NK-92 treated with Interleukin-12 subunit alpha and Interleukin-12 subunit beta, amount 100 ng/mL, for 24 hours (cell line): ENCODE measurements at regions not wholly inside any gene's neighbourhood (a gene's known extent, or its start where the extent isn't known, plus 50 kb on each side); places are given as distances from the start of the nearest gene placed in this dataset.

Experiments
- DNase-seq: peaks from one replicate; lab custom pipeline; 2025; lab: John Stamatoyannopoulos, UW

DNA sequence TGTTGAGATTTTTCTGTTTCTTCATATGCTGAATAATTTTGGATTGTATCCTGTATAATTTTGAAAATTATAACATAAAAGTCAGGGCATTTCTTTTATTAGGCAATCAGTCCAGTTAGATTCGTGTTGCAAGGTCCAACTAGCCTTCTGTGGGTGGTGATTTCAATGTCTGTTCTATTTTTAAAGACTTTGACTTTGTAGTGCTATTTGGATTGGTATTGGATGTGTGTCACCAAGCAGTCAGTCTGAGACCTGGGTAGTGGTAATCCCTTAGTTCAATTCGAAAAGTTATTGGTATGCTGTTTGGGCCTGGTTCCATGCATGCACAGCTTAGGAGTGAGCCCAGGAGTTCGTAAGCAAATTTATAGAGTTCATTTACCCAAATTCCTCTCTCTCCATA, 82.2 kb downstream of the EPDR1 start:
- DNase-seq: no peak

DNA sequence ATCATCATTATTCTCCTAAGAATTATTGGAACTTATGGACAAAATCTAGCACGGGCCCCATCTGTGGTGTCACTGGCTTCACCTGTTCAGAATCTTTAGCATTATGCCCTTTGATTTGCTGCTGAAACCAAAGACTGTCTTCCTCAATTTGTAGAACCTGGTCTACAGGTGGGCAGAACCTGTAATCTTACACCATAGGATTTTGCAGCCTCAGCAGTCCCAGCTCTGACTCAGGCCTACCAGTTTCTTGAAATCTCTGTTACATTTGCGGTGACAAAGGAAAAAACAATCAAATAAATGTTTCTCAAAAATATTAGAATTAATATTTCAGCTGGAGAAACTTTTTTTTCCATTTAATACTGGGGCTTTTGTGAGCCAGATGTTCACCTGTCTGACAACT, 86.1 kb downstream of the EPDR1 start:
- DNase-seq: no peak

DNA sequence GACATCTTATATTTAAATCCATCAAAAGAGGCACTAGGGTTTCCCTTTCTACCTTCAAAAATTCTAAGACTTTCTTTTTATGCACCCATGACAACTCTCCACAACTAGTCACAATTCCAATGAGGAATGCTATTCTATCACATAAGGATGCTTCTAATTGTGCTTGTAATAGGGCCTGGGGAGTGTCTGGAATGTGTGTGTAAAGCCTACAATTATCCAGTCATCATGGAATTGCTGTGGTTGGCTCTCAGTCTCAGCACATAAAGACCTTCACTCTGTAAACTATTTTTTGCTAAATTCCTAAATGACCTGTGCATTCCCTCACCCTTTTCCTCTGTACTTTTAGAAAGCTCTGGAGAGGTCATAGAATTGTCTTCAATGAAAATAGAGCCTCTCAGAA, 86.7 kb downstream of the EPDR1 start:
- DNase-seq: no peak

DNA sequence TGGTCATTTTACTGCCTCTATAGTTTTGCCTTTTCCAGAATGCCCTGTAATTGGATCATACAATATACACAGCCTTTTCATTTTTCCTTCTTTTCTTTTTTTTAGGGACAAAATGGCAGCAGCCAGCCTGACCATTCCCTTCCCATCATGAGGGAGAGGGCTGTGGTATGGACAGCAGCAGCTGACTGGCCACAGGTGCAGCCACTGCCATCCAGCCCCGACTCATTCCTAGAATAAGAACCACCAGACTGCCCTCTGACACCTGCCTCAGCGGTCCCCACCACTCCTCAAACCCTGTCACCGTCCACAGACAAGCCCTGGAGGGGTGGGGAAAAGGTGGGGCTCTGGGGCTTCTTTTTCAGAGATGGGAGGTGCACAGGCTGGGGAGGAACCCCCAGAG, 92.8 kb downstream of the EPDR1 start:
- no peak for DNase-seq

DNA sequence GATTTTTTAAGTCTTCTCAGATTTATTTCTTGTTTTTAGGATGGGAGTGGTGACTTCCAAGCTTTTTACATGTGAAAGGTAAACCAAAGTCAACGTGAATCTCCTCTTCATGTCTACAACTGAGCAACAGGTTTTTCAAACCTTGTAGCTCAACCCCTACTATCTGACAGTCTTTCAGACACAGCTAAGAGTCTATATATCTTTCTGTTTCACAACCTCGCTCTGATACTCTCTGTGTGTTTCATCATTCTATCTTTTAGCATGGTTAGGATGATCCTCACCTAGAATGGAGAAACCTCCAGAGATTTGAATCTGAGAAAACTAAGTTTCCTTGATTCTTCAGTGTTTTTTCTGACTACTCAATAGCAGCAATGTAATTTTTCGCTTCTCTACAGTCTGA, 96.1 kb downstream of the EPDR1 start:
- DNase-seq: no peak

DNA sequence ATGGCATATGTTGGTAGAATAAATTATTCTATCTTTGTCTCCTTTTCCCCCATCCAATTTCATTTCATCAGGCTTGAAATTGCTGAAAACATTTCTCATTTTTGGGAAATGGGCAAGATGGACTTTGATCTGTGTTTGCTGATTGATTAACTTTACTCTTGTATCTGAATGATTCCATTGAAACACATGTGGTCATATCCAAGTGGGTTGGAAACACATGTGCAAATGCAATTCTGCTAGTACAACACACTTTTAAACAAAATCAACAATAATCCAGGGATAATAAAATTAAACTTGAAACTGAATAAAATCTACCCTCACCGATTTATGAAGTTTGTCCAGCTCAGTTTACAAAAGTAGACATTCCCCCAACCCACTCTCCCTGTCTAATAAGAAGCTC, 96.9 kb downstream of the EPDR1 start:
- no peak for DNase-seq

DNA sequence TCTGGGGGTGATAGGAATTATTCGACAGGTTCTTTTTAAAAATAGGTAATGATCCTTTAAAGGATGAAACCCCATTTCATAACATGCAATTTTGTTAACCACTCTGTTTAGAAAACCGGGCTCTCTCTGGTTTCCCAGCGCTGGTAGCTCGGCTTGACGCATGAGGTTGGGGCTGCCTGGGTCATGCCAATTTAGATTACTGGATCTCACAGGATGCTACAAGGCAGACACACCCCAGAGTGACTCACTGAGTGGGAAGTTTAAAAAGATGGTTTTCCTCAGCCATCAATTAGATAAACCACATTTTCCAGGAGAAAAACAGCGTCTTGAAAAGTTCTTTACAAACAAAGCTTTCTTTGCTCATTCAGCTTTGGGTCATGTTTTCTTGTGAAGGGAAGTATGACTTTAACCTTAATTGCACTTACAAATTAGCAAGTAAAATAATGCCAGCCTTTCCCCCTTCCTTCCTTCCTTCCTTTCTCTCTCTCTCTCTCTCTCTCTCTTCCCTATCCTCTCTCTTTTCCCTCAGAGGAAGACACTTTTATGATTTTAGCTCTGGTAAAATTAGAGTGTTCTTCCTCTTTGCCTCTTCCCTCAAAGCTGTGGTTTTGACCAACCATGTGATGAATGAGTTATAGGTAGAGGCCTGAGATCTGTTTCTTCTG, 99.8 kb downstream of the EPDR1 start:
- DNase-seq: no peak

DNA sequence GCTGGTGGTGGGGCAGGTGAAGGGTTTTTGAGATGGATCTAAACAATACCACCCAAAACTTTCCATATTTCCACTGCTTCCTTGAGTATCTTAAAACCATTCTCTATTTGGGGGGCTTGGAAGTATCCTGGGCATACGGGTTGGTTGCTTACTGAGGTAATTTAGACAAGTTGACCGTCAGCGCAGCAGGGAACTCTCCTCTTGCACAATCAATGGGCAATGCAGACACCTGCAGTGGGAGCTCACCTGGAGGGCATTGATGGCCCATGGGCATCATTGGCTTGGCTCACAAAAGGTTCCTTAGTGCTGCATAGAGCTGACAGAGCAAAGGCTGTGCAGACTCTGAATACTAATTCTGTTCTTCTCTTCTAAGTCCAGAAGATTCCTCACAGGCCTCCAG, 101.5 kb downstream of the EPDR1 start:
- no peak for DNase-seq

DNA sequence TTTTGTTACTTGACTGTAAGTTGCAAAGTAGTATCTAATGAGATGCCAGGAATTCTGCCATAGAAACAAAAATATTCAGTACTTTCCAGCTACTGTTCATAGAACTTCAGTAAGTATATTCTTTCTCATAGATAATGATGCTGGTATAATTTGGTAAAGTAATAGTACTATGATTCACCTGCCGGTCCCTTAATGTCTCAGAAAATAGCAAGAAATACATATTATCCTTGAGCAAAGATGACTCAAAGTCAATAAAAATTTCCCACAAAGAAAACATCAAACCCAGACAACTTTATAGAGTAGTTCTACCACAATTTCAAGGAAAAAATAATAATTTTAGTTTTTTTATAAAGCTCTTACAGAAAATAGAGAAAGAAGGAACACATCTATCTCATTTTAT, 105.4 kb downstream of the EPDR1 start:
- DNase-seq: no peak

DNA sequence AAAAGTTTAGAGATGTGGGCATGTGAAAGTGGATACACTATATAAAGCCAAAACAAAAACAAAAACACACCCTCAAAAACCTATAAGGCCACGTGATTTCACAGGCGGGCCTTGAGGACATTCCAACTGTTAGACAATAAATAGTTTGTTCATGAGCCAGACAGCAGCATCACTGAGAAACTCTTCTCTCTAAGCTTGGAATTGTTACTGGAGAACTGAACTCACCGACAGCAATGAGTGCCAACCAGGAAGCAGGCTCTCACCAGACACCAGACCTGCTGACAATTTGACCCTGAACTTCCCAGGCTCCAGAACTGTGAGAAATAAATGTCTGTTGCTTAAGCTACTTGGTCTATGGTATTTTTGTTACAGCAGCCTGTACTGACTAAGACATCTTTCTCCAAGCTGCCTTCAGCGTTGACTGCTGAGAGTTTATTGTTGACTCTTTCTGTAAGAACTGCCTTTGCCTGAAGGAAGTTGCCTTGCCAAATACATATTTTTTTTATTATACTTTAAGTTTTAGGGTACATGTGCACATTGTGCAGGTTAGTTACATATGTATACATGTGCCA, 107.5 kb downstream of the EPDR1 start:
- no peak for DNase-seq

DNA sequence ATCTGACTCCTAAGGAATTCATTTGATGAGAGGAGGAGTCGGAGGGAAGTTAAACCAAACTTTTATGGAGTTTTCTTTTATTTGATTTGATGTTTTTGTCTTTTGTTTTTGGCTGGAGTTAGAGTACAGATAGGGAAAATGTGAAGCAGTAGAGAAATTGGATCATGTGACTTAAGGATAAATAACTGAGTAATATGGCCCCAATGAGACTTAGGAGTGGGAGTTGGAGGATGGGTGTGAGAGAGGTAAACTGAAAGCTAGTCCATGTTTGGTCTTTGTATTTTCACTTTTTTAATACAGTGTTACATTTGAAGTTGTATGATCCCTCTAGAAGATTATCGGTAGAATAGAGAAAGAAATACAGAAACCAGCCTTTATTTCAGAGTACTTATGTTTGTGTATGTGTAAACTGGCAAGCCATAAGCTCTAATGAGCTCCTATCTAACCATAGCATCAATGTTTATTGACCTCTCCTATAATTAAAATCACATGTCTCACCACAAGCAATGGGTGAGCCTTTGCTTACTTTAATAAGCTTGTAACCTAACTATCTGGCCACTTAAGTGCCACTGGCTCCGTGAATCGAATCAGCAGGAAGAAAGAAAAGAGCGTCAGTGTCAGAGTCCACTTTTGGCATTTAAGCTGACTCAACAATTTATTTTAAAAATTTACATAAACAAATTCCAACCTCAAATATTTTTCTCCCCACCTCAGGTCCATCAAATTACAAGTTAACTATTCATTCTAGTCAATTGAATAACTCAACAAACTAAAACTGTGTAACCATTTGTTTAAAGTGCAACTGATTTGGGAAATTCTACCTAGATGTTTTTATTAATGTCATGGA, 113.8 kb downstream of the EPDR1 start:
- DNase-seq: no peak

DNA sequence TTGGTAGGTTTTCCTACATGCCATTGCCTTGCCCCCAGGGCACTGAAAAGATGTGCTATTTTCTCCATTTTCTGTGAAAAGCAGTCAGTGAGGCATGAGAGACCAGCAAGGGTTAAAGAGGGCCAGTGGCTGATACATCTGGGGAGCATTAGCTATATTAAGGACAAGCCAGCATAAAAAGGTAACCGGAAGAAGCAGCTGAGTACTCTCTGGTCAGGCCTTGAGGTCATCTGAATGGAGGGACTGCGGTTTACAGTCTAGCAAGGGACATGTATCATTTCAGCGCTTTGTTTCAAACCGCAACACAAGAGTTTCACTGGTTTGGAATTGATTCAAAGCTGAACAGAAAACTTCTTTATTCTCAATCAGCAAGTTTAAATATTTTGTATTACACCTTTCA, 120.4 kb downstream of the EPDR1 start:
- no peak for DNase-seq

DNA sequence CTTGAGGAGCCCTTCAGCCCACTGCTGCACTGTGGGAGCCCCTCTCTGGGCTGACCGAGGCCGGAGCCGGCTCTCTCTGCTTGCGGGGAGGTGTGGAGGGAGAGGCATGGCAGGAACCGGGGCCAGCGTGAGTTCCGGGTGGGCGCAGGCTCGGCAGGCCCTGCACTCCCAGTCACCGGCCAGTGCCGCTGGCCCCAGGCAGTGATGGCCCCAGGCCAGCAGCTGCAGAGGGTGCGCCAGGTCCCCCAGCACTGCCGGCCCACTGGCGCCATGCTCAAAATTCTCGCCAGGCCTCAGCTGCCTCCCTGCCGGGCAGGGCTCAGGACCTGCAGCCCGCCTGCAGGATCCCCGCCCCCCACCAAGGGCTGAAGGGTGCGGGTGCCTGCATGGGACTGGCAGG, 128.4 kb upstream of the STARD3NL start:
- DNase-seq: no peak

DNA sequence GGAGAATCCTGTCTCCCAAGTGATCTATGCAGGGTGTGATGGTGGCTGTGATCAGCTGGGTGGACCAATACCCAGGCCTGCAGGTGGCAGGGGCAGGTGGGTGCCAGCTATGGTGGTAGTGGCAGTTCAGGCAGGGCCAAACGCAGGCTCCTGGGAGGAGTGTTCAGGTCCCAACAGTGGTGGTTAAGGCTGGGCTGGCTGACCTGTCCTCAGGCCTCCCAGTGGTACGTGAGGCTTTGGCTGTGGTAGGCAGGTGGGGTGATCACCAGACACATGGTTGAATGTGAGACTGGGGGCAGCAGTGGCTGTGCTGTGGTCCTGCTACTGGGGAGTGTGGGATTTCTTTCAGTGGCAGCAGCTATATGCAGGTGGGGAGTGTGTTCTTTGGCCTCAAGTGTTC, 126.7 kb upstream of the STARD3NL start:
- DNase-seq: no peak

DNA sequence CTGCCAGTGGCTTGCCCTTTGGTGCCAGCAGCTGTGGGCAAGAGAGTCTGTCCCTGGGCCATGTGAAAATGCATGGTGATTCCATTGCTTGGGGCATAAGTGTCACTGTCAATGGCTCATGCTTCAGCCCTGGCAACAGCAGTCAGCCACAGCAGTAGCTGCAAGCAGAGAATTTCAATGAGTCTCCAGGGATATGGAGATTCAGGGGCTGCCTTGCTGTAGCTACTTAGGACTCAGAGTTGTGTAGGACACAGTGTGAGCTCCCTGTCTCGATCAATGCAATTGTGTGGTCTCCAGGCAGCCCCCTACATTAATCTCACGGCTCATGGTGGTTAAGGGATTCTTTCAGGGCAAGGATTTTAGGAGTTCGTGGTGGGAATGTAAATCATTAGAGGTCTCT, 126.3 kb upstream of the STARD3NL start:
- DNase-seq: no peak

DNA sequence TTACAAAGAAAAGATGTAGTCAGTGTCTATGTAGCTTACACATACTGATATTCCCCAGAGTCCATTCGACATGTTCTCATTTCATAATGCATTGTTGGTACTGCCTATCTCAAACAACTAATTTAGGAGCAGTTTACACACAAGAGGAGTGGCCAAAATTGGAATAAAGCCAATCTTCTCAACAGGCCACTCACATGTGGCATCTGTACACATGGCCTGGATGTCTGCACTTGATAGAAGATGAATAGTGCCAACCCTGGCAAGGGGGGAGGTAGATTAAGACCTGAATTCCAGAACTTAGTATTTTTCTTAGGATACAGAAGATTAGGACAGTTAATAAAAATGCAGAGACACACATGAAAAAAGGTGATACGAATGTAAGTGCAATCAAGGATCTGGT, 125.3 kb upstream of the STARD3NL start:
- no peak for DNase-seq

DNA sequence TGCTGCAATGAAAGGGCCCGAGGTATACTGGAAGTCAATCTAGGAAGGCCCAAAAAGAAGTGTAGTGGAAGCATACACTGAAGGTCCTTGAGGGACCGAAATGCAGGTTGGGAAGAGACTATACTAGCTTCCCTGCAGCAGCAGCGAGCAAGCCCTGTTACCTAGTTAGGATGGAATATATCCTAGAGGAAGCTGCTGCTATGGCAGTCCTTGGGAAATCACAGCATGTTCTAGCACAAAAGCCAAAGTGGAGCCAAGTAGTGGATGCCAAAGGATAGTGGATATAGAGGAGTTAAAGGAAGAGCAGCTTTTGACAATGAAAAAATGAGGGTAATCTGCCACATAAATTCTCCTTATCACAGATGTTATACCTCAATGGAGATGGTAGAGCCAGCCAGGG, 123.8 kb upstream of the STARD3NL start:
- no peak for DNase-seq

DNA sequence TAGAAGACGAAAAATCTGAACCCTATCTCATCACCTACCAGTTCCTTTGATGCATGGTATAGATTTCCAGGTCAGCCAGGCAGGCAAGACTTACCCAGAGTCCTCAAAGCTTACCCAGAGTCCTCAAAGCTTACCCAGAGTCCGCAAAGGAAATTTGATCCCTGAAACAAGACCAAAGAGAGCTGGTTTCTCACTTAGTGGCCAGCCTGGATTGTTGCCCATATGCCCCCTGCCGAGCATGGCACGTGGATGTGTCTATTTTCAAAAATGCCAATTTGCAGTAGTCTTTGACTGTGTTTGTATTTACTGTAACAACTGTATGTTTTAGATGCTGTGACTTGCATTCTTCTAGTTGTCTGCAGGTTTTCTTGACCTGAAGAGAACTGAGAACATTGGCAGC, 120.2 kb upstream of the STARD3NL start:
- DNase-seq: no peak

DNA sequence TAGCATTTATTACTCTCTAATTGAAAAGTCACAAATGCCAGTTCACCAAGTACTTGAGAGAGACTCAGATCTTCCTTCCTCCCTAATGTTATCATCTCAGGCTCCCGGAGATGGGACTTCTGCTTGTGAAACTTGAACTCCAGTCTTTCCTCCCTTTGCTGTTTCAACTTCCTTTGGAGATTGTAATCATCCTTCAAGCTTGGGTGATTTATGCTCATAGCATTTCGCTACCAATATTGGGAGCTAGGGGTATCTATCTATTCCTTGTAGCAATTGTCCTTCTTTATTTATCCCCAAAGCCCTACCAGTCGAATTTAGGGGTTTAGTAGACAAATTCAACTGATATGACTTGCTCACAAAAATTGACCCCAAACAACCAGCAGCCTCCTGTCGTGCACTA, 117.9 kb upstream of the STARD3NL start:
- DNase-seq: no peak

DNA sequence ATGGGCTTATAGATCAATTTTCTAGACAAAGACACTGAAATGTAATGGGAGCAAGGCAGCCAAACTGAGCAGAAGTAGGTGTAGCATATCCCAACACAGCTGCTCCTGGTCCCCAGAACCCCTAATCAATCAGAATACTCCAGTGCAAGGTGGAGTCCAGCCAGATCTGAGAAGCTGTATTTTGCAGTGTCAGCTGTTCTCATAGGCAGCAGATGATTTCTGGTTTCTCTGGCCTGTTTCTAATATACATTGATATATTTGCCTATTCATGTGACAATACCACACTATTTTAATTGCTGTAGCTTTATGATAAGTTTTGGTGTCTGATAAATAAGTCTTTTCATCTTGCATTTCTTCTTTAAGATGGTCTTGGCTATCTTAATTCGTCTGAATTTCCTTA, 117.4 kb upstream of the STARD3NL start:
- no peak for DNase-seq

DNA sequence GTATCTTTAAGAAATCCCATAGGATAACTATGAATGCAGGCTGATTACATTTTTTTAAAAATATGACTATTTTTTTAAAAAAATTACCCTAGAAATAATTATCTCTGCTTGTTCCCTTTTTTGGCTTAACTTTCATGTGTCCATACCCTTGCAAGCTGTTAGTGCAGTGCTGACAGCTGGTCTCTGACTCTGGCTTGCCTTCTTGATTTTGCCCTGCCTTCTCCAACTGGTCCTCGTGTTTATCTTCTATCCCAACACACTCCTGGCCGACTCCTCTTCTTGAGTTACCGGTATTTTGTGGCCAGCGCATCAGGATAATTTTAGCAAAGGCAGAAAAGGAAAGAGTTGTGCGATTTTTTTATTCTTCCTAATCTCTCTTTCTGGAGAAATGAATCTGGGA, 111.7 kb upstream of the STARD3NL start:
- no peak for DNase-seq

DNA sequence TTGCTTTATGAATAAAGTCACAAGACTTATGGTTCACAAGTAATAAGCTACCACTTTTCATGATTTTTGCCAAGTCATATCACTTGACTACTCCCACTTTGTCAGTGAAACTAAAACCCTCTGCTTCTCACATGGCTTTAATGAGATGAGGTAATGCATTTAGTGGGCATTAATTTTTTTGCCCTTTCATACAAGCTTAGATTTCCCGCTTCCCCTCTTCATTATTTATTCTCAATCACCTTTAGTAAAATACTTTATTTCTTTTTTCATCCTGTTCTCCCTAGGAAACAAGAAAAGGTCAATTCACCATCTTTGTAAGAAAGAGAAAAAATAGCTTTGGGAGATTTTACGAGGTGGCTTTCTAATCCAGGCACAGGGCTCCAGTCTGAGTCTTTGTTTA, 109.6 kb upstream of the STARD3NL start:
- DNase-seq: no peak

DNA sequence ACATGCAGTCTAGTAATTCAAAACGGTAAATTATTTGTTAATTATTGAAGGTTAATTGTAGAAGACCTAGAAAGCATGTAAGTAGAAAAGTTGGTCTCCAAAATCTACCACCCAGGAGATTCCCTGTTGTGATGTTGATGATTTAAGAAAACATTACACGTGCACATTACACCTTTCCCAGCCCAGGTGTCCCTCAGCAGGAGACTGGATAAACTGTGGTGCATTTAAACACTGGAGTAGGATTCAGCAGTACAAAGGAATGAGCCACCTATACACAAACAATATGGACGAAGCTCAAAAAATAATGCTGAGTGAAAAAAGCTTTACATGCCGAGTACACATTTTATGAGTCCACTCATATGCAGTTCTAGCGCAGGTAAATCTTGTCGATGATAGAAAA, 109.0 kb upstream of the STARD3NL start:
- no peak for DNase-seq

DNA sequence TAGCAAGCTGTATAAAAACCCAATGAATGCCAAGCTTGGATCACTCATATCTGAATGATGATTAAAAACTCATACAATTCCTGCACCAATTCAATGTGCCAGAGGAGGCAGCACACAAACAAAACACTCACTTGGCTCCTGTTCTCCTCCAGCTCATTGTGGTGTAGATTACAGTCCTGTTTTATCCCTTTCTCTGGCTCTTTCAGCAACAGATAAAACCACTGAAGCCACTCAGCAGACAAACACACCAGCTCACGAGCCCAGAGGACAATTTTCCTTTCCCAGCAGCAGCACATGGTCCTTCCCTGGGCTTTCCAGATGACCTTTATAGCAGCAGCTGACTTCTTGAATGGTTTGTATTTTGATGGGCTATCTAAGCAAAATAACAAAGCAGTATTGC, 107.3 kb upstream of the STARD3NL start:
- DNase-seq: no peak
